ENCODE measurements at regions not wholly inside any gene's neighbourhood (a gene's known extent, or its start where the extent isn't known, plus 50 kb on each side); places are given as distances from the start of the nearest gene placed in this dataset.
"Not testable (repeated sequence)": the region's sequence is repeated elsewhere in the genome, so short reads cannot be mapped to it uniquely, and the experiment has no call there.

GRCh38 chr12:125518074-125518473 is 452.8 kb downstream of the AACS start:
- no peak for DNase-seq

GRCh38 chr12:125519026-125519651 is 453.9 kb downstream of the AACS start:
- DNase-seq, result no peak

DNA sequence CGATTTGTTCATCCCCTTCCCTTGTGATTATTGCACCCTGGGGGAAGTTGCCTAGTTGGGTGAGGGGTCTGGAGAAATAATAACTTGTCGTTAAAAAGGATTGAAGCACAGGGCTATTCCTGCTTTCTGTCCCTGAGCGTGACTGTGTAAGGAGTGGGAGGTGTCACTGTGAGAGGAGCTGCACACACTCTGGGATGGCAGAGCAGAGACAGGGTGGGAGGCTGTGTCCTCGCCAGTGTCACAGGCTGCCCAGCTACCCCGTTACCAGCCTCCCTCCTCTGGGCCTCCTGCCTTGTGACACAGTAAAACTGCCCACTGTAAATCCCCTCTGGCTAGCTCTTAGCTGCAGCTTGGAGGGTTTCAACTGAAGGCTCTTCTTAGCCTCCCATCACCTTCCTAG is 460.6 kb downstream of the AACS start:
- DNase-seq, result no peak

DNA sequence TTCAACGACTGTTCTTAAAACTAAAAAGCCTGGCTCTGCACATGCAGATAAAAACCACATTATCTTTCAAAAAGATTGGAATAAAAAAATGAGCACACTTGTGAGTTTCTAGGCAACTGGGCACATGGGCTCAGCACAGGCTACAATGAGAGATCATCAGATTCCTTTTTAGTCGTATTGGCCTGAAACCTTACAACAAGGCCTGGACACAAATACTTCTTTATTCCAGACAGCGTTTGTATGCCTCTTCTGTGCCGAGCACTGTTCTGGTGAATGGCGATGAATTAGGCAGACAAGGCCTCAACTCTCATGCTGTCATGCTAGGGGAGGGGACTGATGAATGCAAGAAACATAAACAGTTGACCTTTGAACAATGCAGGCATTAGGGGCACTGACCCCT is 463.0 kb downstream of the AACS start:
- DNase-seq, result no peak

DNA sequence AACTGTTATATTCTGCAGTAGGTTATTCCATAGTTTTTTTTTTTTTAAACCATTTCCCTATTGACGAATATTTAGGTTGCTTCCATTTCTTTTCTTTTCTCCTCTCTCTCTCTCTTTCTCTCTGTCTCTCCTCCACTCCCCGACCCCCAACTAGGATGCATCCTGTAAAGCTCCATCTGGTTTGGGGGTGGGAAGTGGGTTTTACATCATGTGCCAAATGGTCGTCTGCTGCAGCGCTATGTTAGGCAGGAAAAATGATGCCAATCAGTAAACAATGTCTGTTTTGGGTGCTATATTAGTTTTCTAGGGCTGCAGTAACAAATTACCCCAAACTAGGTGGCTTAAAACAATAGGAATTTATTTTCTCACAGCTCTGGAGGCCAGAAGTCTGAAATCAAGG is 465.0 kb downstream of the AACS start:
- no peak for DNase-seq

- no peak for DNase-seq
Measured at GRCh38 chr12:125530876-125531275, 465.6 kb downstream of the AACS start.

DNA sequence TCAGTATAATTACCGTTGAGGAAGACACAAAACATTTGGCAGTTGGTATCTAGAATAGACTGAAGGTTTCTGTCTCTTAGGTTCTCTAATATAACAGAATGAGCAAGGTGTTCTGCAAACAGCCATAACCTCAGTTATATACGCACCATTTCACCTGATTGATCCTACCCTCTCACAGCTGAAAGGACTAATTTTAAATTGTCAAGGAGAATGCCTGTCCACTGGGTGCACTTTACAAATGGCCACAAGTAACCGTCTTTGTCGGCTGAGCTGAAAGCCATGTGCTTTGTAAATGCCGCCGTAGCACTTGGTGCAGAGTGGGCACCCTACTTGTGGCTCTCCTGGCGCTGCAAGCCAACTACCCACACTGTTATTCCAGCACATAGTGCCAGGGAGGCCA is 466.3 kb downstream of the AACS start:
- DNase-seq, result no peak

- DNase-seq, result no peak
Measured at GRCh38 chr12:125533434-125534029, 468.3 kb downstream of the AACS start.

- DNase-seq, result no peak
Measured at GRCh38 chr12:125538401-125539199, 473.4 kb downstream of the AACS start.

- DNase-seq, result no peak
Measured at GRCh38 chr12:125540580-125541204, 475.5 kb downstream of the AACS start.

DNA sequence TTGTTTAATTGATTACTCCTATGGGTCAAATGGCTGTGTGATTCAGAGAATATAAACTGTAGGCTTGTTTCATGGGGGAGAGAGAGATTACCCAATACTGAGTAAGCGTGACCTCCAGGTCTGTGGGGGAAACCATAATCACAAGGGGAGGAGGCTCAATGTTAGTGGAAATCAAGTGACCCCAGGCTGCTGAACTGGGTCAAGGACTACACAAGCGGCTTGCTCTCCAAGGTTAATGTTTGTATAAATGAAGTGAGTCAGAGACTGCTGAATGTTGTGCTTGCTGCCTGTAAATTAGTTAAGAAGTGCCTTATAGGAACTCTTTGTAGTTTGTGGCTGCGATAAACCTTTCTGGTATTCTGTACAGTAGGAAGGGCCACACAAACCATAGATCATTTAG is 479.7 kb downstream of the AACS start:
- DNase-seq, result no peak

GRCh38 chr12:125549171-125549570 is 483.9 kb downstream of the AACS start:
- DNase-seq, result no peak

GRCh38 chr12:125549836-125550235 is 484.6 kb downstream of the AACS start:
- DNase-seq, result no peak

- DNase-seq, result no peak
Measured at GRCh38 chr12:125552295-125552694, 487.1 kb downstream of the AACS start.

DNA sequence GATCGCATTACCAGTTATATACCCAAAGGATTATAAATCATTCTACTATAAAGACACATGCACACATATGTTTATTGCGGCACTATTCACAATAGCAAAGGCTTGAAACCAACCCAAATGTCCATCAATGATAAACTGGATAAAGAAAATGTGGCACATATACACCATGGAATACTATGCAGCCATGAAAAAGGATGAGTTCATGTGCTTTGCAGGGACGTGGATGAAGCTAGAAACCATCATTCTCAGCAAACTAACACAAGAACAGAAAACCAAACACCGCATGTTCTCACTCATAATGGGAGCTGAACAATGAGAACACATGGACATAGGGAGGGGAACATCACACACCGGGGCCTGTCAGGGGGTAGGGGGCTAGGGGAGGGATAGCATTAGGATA is 495.8 kb downstream of the AACS start:
- not testable (repeated sequence) for DNase-seq

DNA sequence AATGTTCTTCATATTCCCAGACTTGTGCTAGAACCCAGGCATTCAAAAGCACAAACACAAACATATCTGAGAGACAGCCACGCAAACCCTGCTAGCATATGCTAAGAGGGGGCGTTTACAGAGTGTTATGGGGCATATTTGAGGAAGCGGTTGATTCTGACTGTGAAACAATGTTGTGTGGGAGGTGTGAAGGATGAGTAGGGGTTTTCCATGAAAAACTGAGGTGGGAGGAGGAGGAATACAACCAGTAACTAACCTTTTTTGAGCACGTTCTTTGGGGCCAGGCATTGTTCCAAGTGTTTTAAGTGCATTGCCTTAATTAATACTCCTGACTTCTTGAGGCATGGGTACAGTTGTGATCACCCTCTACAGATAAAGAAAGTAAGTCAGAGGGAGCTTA is 499.5 kb downstream of the AACS start:
- no peak for DNase-seq

DNA sequence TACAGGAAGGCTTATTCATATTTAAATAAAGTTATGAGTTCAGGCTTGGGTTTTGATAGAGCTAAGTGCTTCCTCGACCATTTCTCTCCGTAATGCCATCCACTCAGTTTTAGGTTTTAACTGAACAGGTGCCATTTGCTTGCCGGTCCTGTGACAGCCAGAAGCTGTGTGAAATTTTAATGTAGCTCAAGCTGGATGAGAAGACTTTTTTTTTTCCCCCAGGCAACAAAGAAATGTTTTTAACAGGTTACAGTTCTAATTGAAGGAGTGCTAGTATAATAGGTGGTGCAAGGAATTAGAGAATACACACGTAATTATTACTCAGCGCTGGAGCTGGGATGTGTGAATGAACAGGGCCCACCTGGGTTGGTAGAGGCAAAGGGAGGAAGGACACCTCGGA is 502.3 kb downstream of the AACS start:
- DNase-seq, result no peak

- no peak for DNase-seq
Measured at GRCh38 chr12:125568306-125568705, 503.1 kb downstream of the AACS start.

GRCh38 chr12:125573271-125573670 is 508.0 kb downstream of the AACS start:
- DNase-seq, result no peak

- no peak for DNase-seq
Measured at GRCh38 chr12:125577334-125577733, 512.1 kb downstream of the AACS start.

DNA sequence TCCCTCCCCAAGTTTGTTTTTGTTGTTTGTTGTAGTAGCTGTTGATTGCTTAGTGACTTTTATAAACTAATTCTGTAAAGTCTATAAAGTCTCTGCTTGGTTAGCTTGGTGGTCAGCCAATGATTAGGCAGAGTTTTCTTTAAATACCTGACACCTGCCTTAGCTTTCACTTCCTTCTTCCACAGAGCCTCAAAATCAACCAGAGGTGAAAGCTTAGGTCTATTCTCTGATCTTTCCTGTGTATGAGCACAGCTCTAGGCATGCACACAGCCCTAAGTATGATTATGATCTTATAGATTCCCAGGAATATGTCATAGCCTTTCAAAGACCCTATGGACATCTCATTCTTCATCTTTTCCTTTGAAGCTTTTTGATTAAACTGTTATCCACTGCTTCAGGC is 514.7 kb downstream of the AACS start:
- DNase-seq, result no peak

- no peak for DNase-seq
Measured at GRCh38 chr12:125583071-125583470, 517.8 kb downstream of the AACS start.

DNA sequence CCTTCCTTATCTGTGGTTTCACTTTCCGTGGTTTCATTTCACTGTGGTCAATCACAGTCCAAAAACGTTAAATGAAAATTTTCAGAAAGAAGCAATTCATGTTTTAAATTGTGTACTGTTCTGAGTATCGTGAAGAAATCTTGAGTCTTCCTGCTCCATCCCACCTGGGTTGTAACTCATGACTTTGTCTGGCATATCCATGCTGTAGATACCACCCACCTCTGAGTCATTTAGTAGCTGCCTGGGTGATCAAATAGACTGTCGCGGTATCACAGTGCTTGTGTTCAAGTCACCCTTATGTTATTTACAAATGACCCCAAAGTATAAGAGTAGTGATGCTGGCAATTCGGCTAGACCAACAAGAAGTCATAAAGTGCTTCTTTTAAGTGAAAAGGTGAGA is 521.2 kb downstream of the AACS start:
- no peak for DNase-seq

DNA sequence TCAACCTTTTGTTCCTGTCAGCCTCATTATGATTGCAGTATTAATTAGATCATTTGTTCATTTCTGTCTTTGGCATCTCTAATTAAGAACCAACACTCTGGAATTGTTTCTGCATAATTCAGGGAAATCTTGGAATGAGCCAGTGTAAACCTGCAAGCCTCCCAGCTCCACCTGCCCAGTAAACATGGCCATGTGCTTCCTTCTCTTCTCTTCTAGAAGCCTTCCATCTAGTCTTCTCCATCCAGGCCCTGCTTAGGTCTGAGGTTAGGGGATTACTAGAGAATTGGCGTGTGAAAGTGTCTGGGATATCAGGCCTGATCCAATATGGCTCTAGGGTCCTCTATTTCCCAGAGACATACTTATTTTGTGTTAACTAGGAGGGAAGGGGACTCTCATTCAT is 528.0 kb downstream of the AACS start:
- DNase-seq, result no peak

All from CD4-positive, alpha-beta T cell treated with Interleukin-17A for 1 hour (primary cell).